Astrocyte (in vitro differentiated cells and primary cell): ENCODE measurements at regions not wholly inside any gene's neighbourhood (a gene's known extent, or its start where the extent isn't known, plus 50 kb on each side); places are given as distances from the start of the nearest gene placed in this dataset.

Source experiments
- CTCF ChIP-seq: IDR thresholded peaks from 2 replicates; pipeline ENCODE4 v1.5.1; 2011; ENCODE audit warnings: low read depth, mild to moderate bottlenecking, inconsistent platforms, low read length, moderate library complexity; ENCODE audit not compliant: insufficient read depth
- EZH2 ChIP-seq: IDR thresholded peaks from 2 replicates; pipeline ENCODE4 v1.6.1; 2012; ENCODE audit warnings: mild to moderate bottlenecking, low read length, inconsistent platforms; ENCODE audit not compliant: insufficient read depth

GRCh38 chr10:44589181-44589943 is 204.5 kb upstream of the CXCL12 start:
- no peak for TF ChIP-seq CTCF
- TF ChIP-seq EZH2: no peak
